Adrenal gland (tissue), 9 donors: ENCODE measurements at regions not wholly inside any gene's neighbourhood (a gene's known extent, or its start where the extent isn't known, plus 50 kb on each side); places are given as distances from the start of the nearest gene placed in this dataset.

Source experiments
- DNase-seq, 7 donors: peaks; one replicate each; pipeline ENCODE4 v3.0.0-alpha.2; 2019 to 2020
- H3K27ac ChIP-seq, 5 donors: fragments of 200-600 bp; sonication (generic) in 4 of 5; 1 replicate in 3 of 5; 2 replicates in 2 of 5; pipeline versions ENCODE4 v1.5.1 to v1.8.0; 2016 to 2020; ENCODE audit warnings: mild to moderate bottlenecking in 1 of 5
- H3K27me3 ChIP-seq: fragments of 200-600 bp; 2 replicates; pipeline ENCODE4 v1.8.0; 2021
- H3K36me3 ChIP-seq, 2 donors: fragments of 200-600 bp; replicated peaks in 1 of 2; 1 replicate in 1 of 2; 2 replicates in 1 of 2; pipeline versions ENCODE4 v1.5.1 to v1.8.0; 2018 to 2022
- H3K4me1 ChIP-seq, 2 donors: fragments of 200-600 bp; replicated peaks in 1 of 2; 1 replicate in 1 of 2; 2 replicates in 1 of 2; pipeline versions ENCODE4 v1.5.1 to v1.8.0; 2018 to 2021
- H3K4me3 ChIP-seq, 4 donors: fragments of 200-600 bp; sonication (generic) in 3 of 4; one replicate each; pipeline ENCODE4 v1.5.1; 2016 to 2018
- H3K9me3 ChIP-seq, 3 donors: fragments of 200-600 bp; sonication (generic) in 1 of 3; replicated peaks in 1 of 3; 1 replicate in 2 of 3; 2 replicates in 1 of 3; pipeline versions ENCODE4 v1.5.1 to v1.8.0; 2016 to 2021
- POLR2A ChIP-seq, 2 donors: fragments of 450-650 bp; IDR thresholded peaks; one replicate each; pipeline ENCODE4 v1.6.1; 2017; ENCODE audit warnings: antibody characterized with exemption in 2 of 2, mild to moderate bottlenecking in 2 of 2, moderate library complexity in 1 of 2
- WGBS, 4 donors: extraction: QIAGEN DNeasy Blood & Tissue Kit in 2 of 4; methylation state at CpG; one replicate each; pipeline versions ENCODE4 v1.1.5 to v1.1.7; 2013 to 2017; 5-methylcytosine and 5-hydroxymethylcytosine counted together
- intact Hi-C, 2 donors: fragments of 100-400 bp; cut with DNase I; formaldehyde crosslinking; loops; one replicate each; pipeline versions ENCODE4 v1.14.1 to v1.15.0; 2022 to 2023
- TF ChIP-seq, protein P1 (sequence below), 6 experiments: fragments of 450-650 bp in 4 of 6; fragments of 200-600 bp in 2 of 6; sonication (generic) in 1 of 6; IDR thresholded peaks; 1 replicate in 5 of 6; 2 replicates in 1 of 6; pipeline versions ENCODE4 v1.5.1 to v1.8.0; 2016 to 2021; ENCODE audit warnings: antibody characterized with exemption in 6 of 6, mild to moderate bottlenecking in 2 of 6, moderate library complexity in 1 of 6
- donor health status: healthy with polysubstance abuse.
- donor health status: Bipolar disorder and iron deficiency.
- donor health status: DM: yes; HTN: yes; CAD: no.
- donor health status: DM: no; HTN: no; CAD: no.
- donor health status: DM: no; HTN: no; CAD: no.

GRCh38 chr3:31025541-31025940, 131.1 kb upstream of the GADL1 start:
- Histone ChIP-seq H3K4me1 (no peaks in the 10 kb centered on the region), H3K9me3 (no peaks in the 10 kb centered on the region), H3K4me3 (no peak overlapping the region), H3K27me3 (no peaks in the 10 kb centered on the region), H3K36me3 (no peaks in the 10 kb centered on the region), H3K27ac (no peak overlapping the region)
- no peak for DNase-seq
- 82 to 85% (median 84%) methylated on average over 2 of the region's 2 CpGs for WGBS, 4 donors
- TF ChIP-seq, protein P1, sequence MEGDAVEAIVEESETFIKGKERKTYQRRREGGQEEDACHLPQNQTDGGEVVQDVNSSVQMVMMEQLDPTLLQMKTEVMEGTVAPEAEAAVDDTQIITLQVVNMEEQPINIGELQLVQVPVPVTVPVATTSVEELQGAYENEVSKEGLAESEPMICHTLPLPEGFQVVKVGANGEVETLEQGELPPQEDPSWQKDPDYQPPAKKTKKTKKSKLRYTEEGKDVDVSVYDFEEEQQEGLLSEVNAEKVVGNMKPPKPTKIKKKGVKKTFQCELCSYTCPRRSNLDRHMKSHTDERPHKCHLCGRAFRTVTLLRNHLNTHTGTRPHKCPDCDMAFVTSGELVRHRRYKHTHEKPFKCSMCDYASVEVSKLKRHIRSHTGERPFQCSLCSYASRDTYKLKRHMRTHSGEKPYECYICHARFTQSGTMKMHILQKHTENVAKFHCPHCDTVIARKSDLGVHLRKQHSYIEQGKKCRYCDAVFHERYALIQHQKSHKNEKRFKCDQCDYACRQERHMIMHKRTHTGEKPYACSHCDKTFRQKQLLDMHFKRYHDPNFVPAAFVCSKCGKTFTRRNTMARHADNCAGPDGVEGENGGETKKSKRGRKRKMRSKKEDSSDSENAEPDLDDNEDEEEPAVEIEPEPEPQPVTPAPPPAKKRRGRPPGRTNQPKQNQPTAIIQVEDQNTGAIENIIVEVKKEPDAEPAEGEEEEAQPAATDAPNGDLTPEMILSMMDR (IDR thresholded peaks at IDR 0.05): no peak
- no peak for TF ChIP-seq POLR2A (IDR thresholded peaks at IDR 0.05)
- intact Hi-C loops: no loop called here

DNA sequence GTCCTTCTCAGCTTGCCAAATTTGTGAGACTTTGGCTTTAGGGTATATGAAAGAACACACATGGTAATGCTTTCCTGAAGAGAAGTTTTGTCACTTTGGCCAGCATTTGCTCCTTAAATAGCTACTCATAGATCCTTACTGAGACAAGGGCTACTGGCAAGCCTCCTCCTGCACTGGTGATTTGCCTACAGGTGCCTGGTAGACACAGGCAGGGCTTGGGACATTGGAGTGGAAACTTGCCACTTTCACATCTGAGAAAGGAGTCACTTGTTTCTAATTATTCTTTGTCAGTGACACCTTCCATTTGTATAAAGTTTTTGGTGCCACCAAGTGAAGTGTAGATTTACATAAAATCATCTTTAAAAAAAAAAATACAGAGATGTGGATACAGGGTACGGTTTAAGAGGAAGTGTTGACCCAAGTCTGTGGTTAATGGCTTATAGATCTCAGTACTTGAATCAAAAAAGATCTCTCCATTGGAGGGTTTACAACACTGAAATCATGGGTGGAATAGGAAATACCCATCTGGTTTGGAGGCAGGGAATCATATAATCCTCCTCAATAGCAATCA, 132.8 kb upstream of the GADL1 start:
- no peaks in the 10 kb centered on the region for H3K36me3 ChIP-seq
- H3K4me1 ChIP-seq: no peaks in the 10 kb centered on the region
- no peaks in the 10 kb centered on the region for H3K9me3 ChIP-seq
- H3K27me3 ChIP-seq: no peaks in the 10 kb centered on the region
- intact Hi-C loops: no loop called here
- TF ChIP-seq, protein P1 (IDR thresholded peaks at IDR 0.05): no peak
- no peak for TF ChIP-seq POLR2A (IDR thresholded peaks at IDR 0.05)
- H3K27ac ChIP-seq: no peak overlapping the region
- 79 to 89% (median 83%) methylated on average over 1 of the region's 1 CpG for WGBS, 4 donors
- H3K4me3 ChIP-seq: no peak overlapping the region
- DNase-seq: no peak

GRCh38 chr3:31027914-31028313, 133.5 kb upstream of the GADL1 start:
- no peaks in the 10 kb centered on the region for H3K9me3 ChIP-seq
- no peaks in the 10 kb centered on the region for H3K4me1 ChIP-seq
- 92 to 100% (median 96%) methylated on average over 2 of the region's 2 CpGs for WGBS, 4 donors
- no peak for DNase-seq
- intact Hi-C loops: no loop called here
- no peaks in the 10 kb centered on the region for H3K36me3 ChIP-seq
- no peak overlapping the region for H3K4me3 ChIP-seq
- H3K27ac ChIP-seq: no peak overlapping the region
- no peaks in the 10 kb centered on the region for H3K27me3 ChIP-seq
- TF ChIP-seq, protein P1 (IDR thresholded peaks at IDR 0.05): no peak

DNA sequence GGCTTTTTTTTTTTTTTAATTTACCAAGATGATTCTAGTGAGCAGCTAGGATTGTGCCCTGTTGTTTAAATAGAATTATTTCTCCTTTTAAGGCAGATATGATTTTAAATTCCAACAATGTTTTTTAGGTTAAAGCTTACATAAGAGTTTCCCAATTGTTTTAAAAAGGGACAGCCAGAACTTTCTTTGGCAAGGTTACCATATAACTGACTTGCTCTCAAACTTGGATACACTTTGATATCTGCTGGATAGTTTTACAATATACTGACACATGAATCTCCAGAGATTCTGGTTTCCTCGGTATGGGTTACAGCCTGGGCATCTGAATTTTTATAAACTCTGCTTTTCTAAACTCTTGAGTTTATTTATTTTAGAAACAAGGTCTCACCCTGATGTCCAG, 134.3 kb upstream of the GADL1 start:
- WGBS, 4 donors: 59 to 82% (median 68%) methylated on average over 1 of the region's 1 CpG
- H3K27me3 ChIP-seq: no peaks in the 10 kb centered on the region

More for the DNA sequence above, 134.3 kb upstream of the GADL1 start:
- Histone ChIP-seq H3K9me3 (no peaks in the 10 kb centered on the region), H3K4me1 (no peaks in the 10 kb centered on the region), H3K36me3 (no peaks in the 10 kb centered on the region), H3K27ac (no peak overlapping the region), H3K4me3 (no peak overlapping the region)
- TF ChIP-seq, protein P1 (IDR thresholded peaks at IDR 0.05): no peak
- no peak for TF ChIP-seq POLR2A (IDR thresholded peaks at IDR 0.05)
- DNase-seq: no peak
- intact Hi-C loops: no loop called here
